GM19463 (cell line): ENCODE measurements at regions not wholly inside any gene's neighbourhood (a gene's known extent, or its start where the extent isn't known, plus 50 kb on each side); places are given as distances from the start of the nearest gene placed in this dataset.
"Not testable (repeated sequence)": the region's sequence is repeated elsewhere in the genome, so short reads cannot be mapped to it uniquely, and the experiment has no call there.

Experiments used
- ATAC-seq: cut with Tn5 transposase; IDR thresholded peaks from one replicate; pipeline ENCODE4 v1.9.1; 2021; ENCODE audit warnings: mild to moderate bottlenecking, moderate library complexity; ENCODE audit not compliant: unreplicated experiment

DNA sequence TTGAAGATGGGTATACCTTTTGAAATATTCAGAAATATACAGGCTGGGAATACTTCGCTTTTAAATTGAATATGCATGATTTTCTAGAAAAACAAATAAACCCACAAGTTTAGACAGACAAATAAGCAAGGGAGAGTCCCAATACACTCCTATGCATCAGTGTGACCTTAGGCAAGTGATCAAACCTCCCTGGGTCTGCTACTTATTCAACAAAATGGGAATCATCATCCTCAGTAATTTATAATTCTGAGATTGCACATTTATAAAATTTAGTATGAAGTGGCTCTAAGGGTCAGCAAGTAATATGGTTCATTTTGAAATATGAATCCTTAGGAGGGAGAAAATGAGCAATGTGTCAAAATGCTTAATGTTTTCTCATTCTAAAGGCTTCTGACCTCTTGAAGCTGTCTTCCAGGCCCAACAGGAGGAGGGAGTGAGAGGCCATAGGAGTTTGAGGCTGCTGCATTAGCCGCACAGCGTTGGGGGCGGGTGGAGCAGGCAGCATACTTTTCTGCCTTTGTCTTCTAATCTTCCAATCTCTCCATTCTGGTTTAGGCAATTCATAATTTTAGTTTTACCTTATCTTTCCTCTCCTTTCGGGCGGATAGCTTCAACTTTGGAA is 155.1 kb downstream of the TRIB2 start:
- no peak for ATAC-seq

DNA sequence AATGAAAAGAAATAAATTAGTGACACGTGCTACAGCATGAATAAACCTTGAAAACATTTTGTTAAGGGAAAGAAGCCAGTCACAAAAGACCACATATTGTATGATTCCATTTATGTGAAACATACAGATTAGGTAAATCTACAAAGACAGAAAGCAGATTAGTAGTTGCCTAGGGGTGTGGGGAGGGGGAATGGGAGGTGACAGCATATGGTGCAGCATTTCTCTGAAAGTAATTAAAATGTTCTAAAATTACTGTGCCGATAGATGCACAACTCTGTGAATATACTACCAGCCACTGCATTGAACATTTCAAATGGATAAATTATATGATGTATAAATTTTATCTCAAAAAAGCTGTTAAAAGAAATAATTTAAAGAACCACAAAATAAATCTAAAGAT is 161.0 kb downstream of the TRIB2 start:
- no peak for ATAC-seq

GRCh38 chr2:12879649-12880048 is 162.9 kb downstream of the TRIB2 start:
- ATAC-seq, result no peak

- no peak for ATAC-seq
Measured at GRCh38 chr2:12881952-12882351, 165.2 kb downstream of the TRIB2 start.

GRCh38 chr2:12882393-12882792 is 165.7 kb downstream of the TRIB2 start:
- no peak for ATAC-seq

- no peak for ATAC-seq
Measured at GRCh38 chr2:12883906-12884305, 167.2 kb downstream of the TRIB2 start.

GRCh38 chr2:12884713-12885282 is 168.1 kb downstream of the TRIB2 start:
- ATAC-seq, result no peak

- no peak for ATAC-seq
Measured at GRCh38 chr2:12890066-12890465, 173.3 kb downstream of the TRIB2 start.

GRCh38 chr2:12890481-12890991 is 173.8 kb downstream of the TRIB2 start:
- no peak for ATAC-seq

DNA sequence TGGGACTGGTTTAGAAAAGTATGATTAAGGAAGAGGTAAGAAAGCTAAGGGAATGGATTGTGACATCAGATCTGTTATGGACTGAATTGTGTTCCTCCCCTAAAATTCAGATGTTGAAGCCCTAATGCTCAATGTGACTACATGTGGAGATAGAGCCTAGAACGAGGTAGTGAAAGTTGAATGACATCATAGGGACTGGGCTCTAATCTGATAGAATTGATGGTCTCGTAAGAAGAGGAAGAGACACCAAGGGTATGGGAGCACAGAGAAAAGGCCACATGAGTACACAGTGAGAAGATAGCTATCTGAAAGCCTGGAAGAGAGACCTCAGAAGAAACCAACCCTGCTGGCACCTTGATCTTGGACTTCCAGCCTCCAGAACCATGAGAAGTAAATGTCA is 178.3 kb downstream of the TRIB2 start:
- no peak for ATAC-seq

DNA sequence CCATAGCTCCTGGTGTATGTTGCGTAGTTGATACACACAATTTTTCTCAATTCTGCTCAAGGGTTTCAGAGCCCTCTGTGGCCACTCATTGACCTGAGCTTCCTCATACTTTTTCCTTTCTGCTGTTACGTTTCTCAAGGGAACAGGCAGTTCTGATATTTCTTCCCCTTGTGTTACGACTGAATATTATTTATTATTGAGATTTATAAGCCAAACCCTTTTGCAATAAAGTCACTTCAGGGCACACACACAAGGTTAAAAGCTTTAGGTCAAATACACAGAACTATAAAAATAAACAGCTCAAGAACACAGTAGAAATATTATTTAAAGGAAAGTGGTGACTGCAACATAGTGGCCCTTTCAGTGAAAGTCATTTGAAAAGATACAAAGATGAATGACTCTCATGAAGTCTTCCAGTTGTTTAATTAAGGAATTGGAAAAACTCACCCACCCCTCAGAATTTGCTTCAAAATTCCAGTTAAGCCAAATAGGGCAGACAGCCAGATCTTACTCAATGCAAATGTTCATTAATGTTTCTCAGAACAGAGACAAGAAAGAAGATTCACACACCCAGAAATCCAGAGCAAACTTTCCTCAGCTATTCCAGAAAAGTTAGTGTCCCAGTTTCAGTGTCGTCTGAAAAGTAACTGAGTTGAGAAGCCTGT is 179.7 kb downstream of the TRIB2 start:
- no peak for ATAC-seq

- no peak for ATAC-seq
Measured at GRCh38 chr2:12897181-12897580, 180.4 kb downstream of the TRIB2 start.

DNA sequence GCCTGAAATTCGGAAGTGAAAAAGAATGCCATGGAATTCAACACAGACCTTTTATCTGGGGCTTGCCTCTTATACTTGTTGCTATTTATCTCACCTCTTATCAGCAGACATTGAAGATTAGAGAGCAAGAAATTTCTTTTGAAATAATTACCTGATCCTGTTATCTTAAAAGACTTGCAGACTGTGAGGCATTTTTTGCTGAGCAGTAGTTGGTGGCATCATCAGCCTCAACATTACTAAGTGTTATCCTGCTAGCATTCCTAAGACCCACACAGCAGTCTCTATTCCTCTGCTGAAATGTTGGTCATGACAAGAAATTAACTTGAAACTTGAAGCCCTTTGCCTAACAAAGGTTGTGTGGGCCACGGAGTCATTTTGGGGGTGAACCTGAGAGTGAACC is 186.5 kb downstream of the TRIB2 start:
- ATAC-seq, result no peak

DNA sequence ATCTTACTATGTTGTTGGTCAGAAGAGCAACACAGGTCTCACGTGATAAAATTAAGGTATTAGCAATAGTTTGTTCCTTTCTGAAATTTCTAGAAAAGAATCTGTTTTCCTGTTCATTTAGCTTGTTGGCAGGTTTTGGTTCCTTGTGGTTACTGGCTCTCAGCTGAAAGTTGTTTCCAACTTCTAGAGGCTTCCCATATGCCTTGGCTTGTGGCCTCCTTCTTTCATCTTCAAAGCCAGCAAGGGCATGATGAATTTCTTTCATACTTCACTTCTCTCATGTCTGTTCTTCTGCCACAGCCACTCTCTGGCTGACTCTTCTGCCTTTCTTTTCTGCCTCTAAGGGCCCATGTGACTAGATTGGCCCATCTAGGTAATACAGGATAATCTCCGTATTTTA is 193.7 kb downstream of the TRIB2 start:
- ATAC-seq, result no peak

DNA sequence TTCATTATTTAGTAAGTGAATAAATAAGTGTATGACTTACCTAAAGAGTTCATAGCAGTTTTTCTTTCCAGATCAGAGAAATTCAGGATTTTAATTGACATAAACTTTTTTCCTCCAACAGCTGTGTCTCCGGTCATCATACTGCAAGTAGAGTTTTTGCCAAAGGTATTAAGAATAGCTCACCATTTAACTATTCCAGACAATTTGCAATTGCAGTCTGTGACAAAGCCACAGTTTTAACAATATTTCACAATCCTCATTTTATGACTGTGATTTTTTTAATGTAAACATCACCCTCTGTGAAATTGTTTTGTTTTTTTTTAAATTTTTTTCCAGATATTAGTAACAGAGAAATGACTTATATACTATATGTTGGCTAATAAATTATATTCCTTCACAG is 199.1 kb downstream of the TRIB2 start:
- no peak for ATAC-seq

DNA sequence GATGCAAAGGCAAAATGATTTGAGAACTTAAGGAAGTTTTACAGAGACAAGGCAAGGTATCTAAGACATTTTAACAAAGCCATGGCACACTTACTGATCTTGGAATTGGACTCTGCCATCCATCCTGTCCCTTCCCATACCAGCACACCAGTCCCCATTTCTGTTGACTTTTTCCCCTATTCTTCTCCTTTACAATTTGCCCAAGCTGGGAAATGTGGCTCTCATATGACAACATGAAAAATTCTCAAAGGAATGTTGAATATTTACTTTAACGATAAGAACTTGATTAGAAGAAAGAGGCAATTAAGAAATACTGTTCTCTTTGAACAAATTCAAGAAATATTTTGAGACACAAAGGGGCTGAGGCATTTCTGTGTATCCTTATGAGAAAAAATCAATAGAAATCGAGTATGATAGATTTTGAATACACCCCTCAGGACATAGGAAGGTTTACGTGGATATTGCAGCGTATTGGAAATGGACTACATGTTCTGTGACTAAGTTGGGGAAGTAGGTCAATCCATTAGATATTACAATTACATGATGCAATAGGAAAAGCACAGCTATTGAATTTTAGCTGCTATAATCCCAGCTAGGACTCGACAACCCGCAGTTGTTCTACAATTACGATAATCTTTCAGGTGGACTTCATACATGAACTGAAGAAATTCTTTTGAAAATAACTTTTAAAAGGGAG is 201.6 kb downstream of the TRIB2 start:
- no peak for ATAC-seq

- ATAC-seq, result no peak
Measured at GRCh38 chr2:12918835-12919445, 202.2 kb downstream of the TRIB2 start.

- ATAC-seq, result no peak
Measured at GRCh38 chr2:12921321-12921720, 204.6 kb downstream of the TRIB2 start.

GRCh38 chr2:12923907-12924610 is 207.3 kb downstream of the TRIB2 start:
- ATAC-seq, result no peak

GRCh38 chr2:12926641-12927040 is 209.9 kb downstream of the TRIB2 start:
- not testable (repeated sequence) for ATAC-seq
